CD4-positive, alpha-beta T cell (primary cell): ENCODE measurements at regions not wholly inside any gene's neighbourhood (a gene's known extent, or its start where the extent isn't known, plus 50 kb on each side); places are given as distances from the start of the nearest gene placed in this dataset.
A peak's percentile ranks its signal among the peaks of the same experiment; 100 is the strongest.

Experiments
- ATAC-seq: fragments of 200-7000 bp; cut with Tn5 transposase; one replicate; pipeline ENCODE4 v1.10.0; 2022; ENCODE audit warnings: mild to moderate bottlenecking; ENCODE audit not compliant: poor library complexity
- CTCF ChIA-PET: fragments of 350-600 bp; sonication (Branson Sonifier 250); formaldehyde crosslinking; loops from one replicate; lab custom pipeline; 2021; ENCODE audit warnings: antibody characterized with exemption, inconsistent platforms; lab: Charles Lee
- POLR2A ChIA-PET: fragments of 350-600 bp; sonication (Branson Sonifier 250); formaldehyde crosslinking; loops from one replicate; lab custom pipeline; 2021; ENCODE audit warnings: antibody characterized with exemption, inconsistent platforms; lab: Charles Lee
- DNase-seq, 14 experiments: peaks; one replicate each; pipeline ENCODE4 v3.0.0-alpha.2; 2013 to 2020; ENCODE audit warnings: mixed read lengths in 2 of 14
- H3K27ac ChIP-seq, 2 donors: one replicate each; pipeline versions ENCODE4 v1.5.1 to v1.7.0; 2013; ENCODE audit warnings: low read length in 2 of 2, low read depth in 1 of 2, mild to moderate bottlenecking in 1 of 2
- H3K27me3 ChIP-seq, 2 experiments: 1 replicate in 1 of 2; 2 replicates in 1 of 2; pipeline versions ENCODE4 v1.6.1 to v1.7.0; 2013; ENCODE audit warnings: low read length in 2 of 2, control low read depth in 1 of 2, mild to moderate bottlenecking in 1 of 2, moderate library complexity in 1 of 2; ENCODE audit not compliant: insufficient read depth in 2 of 2, control insufficient read depth in 1 of 2
- H3K36me3 ChIP-seq: one replicate; pipeline ENCODE4 v1.6.1; 2013; ENCODE audit warnings: low read length, control low read depth; ENCODE audit not compliant: insufficient read depth
- H3K4me1 ChIP-seq: one replicate; pipeline ENCODE4 v1.6.1; 2013; ENCODE audit warnings: low read length, control low read depth; ENCODE audit not compliant: insufficient read depth
- H3K4me3 ChIP-seq: one replicate; pipeline ENCODE4 v1.5.1; 2013; ENCODE audit warnings: mild to moderate bottlenecking, low read length, moderate library complexity
- H3K9me3 ChIP-seq, 2 experiments: 1 replicate in 1 of 2; 2 replicates in 1 of 2; pipeline versions ENCODE4 v1.6.1 to v1.7.0; 2013; ENCODE audit warnings: low read length in 2 of 2, mild to moderate bottlenecking in 2 of 2, control low read depth in 1 of 2, moderate library complexity in 1 of 2; ENCODE audit not compliant: control insufficient read depth in 1 of 2, insufficient read depth in 1 of 2
- H3K27ac Mint-ChIP-seq: one replicate; pipeline ENCODE4 v1.8.0; 2020; ENCODE audit warnings: mixed read lengths
- H3K27me3 Mint-ChIP-seq: one replicate; pipeline ENCODE4 v1.8.0; 2021; ENCODE audit warnings: mixed read lengths
- H3K36me3 Mint-ChIP-seq: one replicate; pipeline ENCODE4 v1.8.0; 2021; ENCODE audit warnings: low read depth, mixed read lengths
- H3K4me1 Mint-ChIP-seq: one replicate; pipeline ENCODE4 v1.8.0; 2021; ENCODE audit warnings: low read depth, mixed read lengths
- H3K4me3 Mint-ChIP-seq: one replicate; pipeline ENCODE4 v1.8.0; 2020; ENCODE audit warnings: mild to moderate bottlenecking, mixed read lengths
- H3K9me3 Mint-ChIP-seq: one replicate; pipeline ENCODE4 v1.8.0; 2020; ENCODE audit warnings: mixed read lengths
- intact Hi-C, 2 experiments: fragments of 100-400 bp; cut with DNase I in 1 of 2; cut with micrococcal nuclease in 1 of 2; formaldehyde crosslinking; loops; one replicate each; pipeline versions ENCODE4 v1.15.1 to v1.9.0; 2023 to 2025; cut with DNase I, micrococcal nuclease
- TF ChIP-seq, protein P1 (sequence below): fragments of 200-600 bp; IDR thresholded peaks from one replicate; pipeline ENCODE4 v1.8.0; 2022; ENCODE audit warnings: antibody characterized with exemption, mild to moderate bottlenecking

DNA sequence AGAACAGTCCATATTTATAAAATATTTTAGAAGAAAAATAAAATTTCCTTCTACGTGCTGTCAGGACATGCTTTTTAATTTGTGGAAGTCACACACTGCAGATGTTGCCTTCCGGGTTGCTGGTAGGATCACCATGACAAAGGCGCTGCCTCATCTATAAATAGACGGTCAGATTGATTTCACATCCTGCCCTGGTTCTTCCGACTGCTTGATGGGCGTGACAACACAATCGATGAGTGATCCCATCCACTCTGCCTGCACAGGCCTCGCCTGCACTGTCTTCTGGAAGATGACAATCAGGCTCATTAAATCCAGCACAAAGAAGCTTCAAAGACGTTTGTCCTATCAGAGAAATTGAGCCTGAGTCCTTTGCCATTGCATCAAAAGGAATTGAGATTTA lies 318.9 kb upstream of the TRIB2 start:
- Mint-ChIP-seq H3K4me3 (no peak overlapping the region), H3K4me1 (no peaks in the 10 kb centered on the region), H3K27ac (no peak overlapping the region), H3K36me3 (no peaks in the 10 kb centered on the region), H3K27me3 (no peaks in the 10 kb centered on the region), H3K9me3 (peaks cover 2% of the 10 kb centered on the region)
- Histone ChIP-seq H3K27ac (no peak overlapping the region), H3K27me3 (no peaks in the 10 kb centered on the region), H3K4me3 (no peak overlapping the region), H3K9me3 (peaks cover 0 to 4% of the 10 kb centered on the region in 2 experiments), H3K36me3 (no peaks in the 10 kb centered on the region), H3K4me1 (no peaks in the 10 kb centered on the region)
- ATAC-seq (no peak), DNase-seq (peak in 1 of 14 experiments; percentile 14)
- POLR2A ChIA-PET, result interaction anchor here (0.7 kb wide), 1 partner anchor 55 kb away, joined by 3 read pairs; no protein-coding TSS in a partner anchor
- intact Hi-C loops, result no loop called here
- CTCF ChIA-PET, result no interaction called here
- TF ChIP-seq, protein P1, sequence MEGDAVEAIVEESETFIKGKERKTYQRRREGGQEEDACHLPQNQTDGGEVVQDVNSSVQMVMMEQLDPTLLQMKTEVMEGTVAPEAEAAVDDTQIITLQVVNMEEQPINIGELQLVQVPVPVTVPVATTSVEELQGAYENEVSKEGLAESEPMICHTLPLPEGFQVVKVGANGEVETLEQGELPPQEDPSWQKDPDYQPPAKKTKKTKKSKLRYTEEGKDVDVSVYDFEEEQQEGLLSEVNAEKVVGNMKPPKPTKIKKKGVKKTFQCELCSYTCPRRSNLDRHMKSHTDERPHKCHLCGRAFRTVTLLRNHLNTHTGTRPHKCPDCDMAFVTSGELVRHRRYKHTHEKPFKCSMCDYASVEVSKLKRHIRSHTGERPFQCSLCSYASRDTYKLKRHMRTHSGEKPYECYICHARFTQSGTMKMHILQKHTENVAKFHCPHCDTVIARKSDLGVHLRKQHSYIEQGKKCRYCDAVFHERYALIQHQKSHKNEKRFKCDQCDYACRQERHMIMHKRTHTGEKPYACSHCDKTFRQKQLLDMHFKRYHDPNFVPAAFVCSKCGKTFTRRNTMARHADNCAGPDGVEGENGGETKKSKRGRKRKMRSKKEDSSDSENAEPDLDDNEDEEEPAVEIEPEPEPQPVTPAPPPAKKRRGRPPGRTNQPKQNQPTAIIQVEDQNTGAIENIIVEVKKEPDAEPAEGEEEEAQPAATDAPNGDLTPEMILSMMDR, result no peak

DNA sequence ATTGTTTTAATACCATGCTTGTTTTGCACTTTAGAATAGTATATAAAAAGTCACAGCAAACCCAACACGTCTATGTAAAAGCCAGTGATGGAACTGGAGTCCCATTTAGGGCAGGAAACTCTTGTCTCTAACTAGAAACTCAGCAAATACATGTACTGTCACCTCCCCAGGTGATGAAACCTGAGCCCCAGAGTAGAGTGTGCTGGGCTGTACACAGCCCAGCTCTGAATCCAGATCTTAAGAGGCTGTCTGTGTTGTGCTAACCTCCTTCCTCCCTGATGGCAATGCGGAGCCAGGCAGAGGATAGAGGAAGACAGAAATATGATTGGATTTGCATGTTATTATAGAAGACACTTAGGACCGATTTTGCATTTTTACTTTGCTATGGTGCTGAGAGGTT lies 317.5 kb upstream of the TRIB2 start:
- ChIA-PET POLR2A (no interaction called here), CTCF (no interaction called here)
- no peak for DNase-seq
- Mint-ChIP-seq H3K4me1 (no peaks in the 10 kb centered on the region), H3K27me3 (no peaks in the 10 kb centered on the region), H3K4me3 (no peak overlapping the region), H3K9me3 (peaks cover 5% of the 10 kb centered on the region), H3K36me3 (no peaks in the 10 kb centered on the region), H3K27ac (no peak overlapping the region)
- Histone ChIP-seq H3K36me3 (no peaks in the 10 kb centered on the region), H3K27ac (no peak overlapping the region), H3K4me3 (no peak overlapping the region), H3K27me3 (no peaks in the 10 kb centered on the region), H3K4me1 (no peaks in the 10 kb centered on the region), H3K9me3 (peaks cover 0 to 4% of the 10 kb centered on the region in 2 experiments)
- TF ChIP-seq, protein P1, result no peak
- no peak for ATAC-seq
- intact Hi-C loops, result no loop called here

DNA sequence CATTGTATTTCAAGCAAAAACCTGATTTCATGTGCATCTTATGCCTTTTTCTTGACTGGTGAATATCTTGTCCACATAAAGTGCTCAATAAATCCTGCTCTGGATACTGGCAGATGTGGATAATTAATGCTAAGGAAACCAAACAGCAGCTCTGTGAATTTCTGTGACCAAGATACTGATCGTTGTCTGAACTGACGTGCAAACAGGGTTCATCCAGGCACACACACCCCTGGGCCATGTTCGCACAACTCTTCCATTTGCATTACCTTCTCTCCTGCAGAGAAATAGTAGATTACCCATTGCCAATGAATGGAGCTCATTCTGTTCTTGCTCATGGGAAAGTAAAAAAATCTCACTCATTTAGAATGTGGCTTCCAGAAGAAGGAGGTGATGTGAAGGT lies 316.2 kb upstream of the TRIB2 start:
- DNase-seq, result no peak
- H3K36me3 Mint-ChIP-seq, result no peaks in the 10 kb centered on the region
- no peaks in the 10 kb centered on the region for H3K4me1 Mint-ChIP-seq
- Histone ChIP-seq H3K27ac (no peak overlapping the region), H3K27me3 (no peaks in the 10 kb centered on the region), H3K4me3 (no peak overlapping the region), H3K4me1 (no peaks in the 10 kb centered on the region), H3K9me3 (peaks cover 0 to 4% of the 10 kb centered on the region in 2 experiments), H3K36me3 (no peaks in the 10 kb centered on the region)
- CTCF ChIA-PET, result no interaction called here
- POLR2A ChIA-PET, result interaction anchor here (0.6 kb wide), 2 partner anchors 513 to 558 kb away, joined by 3 read pairs; no protein-coding TSS in a partner anchor
- intact Hi-C loops, result no loop called here
- H3K4me3 Mint-ChIP-seq, result no peak overlapping the region
- H3K9me3 Mint-ChIP-seq, result peaks cover 5% of the 10 kb centered on the region
- H3K27ac Mint-ChIP-seq, result no peak overlapping the region
- TF ChIP-seq, protein P1, result no peak
- no peak for ATAC-seq
- H3K27me3 Mint-ChIP-seq, result no peaks in the 10 kb centered on the region
